Activated CD8-positive, alpha-beta T cell treated with anti-CD3 and anti-CD28 coated beads for 36 hours (primary cell): ENCODE measurements at regions not wholly inside any gene's neighbourhood (a gene's known extent, or its start where the extent isn't known, plus 50 kb on each side); places are given as distances from the start of the nearest gene placed in this dataset.
"Not testable (repeated sequence)": the region's sequence is repeated elsewhere in the genome, so short reads cannot be mapped to it uniquely, and the experiment has no call there.

Experiments
- ATAC-seq: fragments of 200-7000 bp; cut with Tn5 transposase; one replicate; pipeline ENCODE4 v1.10.0; 2021; ENCODE audit warnings: mild to moderate bottlenecking, moderate library complexity
- CTCF ChIA-PET: fragments of 350-600 bp; sonication (Branson Sonifier 250); formaldehyde crosslinking; loops from one replicate; lab custom pipeline; 2021; ENCODE audit warnings: antibody characterized with exemption; lab: Charles Lee
- POLR2A ChIA-PET: fragments of 350-600 bp; sonication (Branson Sonifier 250); formaldehyde crosslinking; loops from one replicate; lab custom pipeline; 2021; ENCODE audit warnings: antibody characterized with exemption; lab: Charles Lee
- DNase-seq: peaks from one replicate; pipeline ENCODE4 v3.0.0-alpha.2; 2020
- H3K27ac Mint-ChIP-seq: one replicate; pipeline ENCODE4 v1.8.0; 2021; ENCODE audit warnings: mild to moderate bottlenecking, mixed read lengths
- H3K27me3 Mint-ChIP-seq: one replicate; pipeline ENCODE4 v1.8.0; 2021; ENCODE audit warnings: mixed read lengths
- H3K36me3 Mint-ChIP-seq: one replicate; pipeline ENCODE4 v1.8.0; 2021; ENCODE audit warnings: low read depth, mixed read lengths
- H3K4me1 Mint-ChIP-seq: one replicate; pipeline ENCODE4 v1.8.0; 2021; ENCODE audit warnings: low read depth, mixed read lengths
- H3K4me3 Mint-ChIP-seq: one replicate; pipeline ENCODE4 v1.8.0; 2021; ENCODE audit warnings: mild to moderate bottlenecking, moderate library complexity, mixed read lengths
- H3K9me3 Mint-ChIP-seq: one replicate; pipeline ENCODE4 v1.8.0; 2021; ENCODE audit warnings: mixed read lengths
- CTCF ChIP-seq: fragments of 200-600 bp; IDR thresholded peaks from one replicate; pipeline ENCODE4 v1.8.0; 2022; ENCODE audit warnings: antibody characterized with exemption, mild to moderate bottlenecking
- intact Hi-C: fragments of 100-400 bp; cut with micrococcal nuclease; formaldehyde crosslinking; loops from one replicate; pipeline ENCODE4 v1.10.0; 2022

- Mint-ChIP-seq H3K27me3 (peaks cover 4% of the 10 kb centered on the region), H3K4me3 (no peak overlapping the region), H3K27ac (no peak overlapping the region), H3K9me3 (no peaks in the 10 kb centered on the region), H3K4me1 (no peaks in the 10 kb centered on the region), H3K36me3 (no peaks in the 10 kb centered on the region)
- ChIA-PET POLR2A (no interaction called here), CTCF (no interaction called here)
- no peak for DNase-seq
- no peak for ATAC-seq
- intact Hi-C loops = no loop called here
- TF ChIP-seq CTCF = no peak
These were observed 270.5 kb upstream of the ARSJ start for GRCh38 chr4:114249976-114250375.

- ATAC-seq (no peak), DNase-seq (no peak)
- Mint-ChIP-seq H3K4me1 (no peaks in the 10 kb centered on the region), H3K27me3 (peaks cover 4% of the 10 kb centered on the region), H3K4me3 (no peak overlapping the region), H3K36me3 (no peaks in the 10 kb centered on the region), H3K27ac (no peak overlapping the region), H3K9me3 (no peaks in the 10 kb centered on the region)
- POLR2A ChIA-PET = no interaction called here
- no peak for TF ChIP-seq CTCF
- intact Hi-C loops = no loop called here
- CTCF ChIA-PET = no interaction called here
These were observed 271.0 kb upstream of the ARSJ start for GRCh38 chr4:114250439-114250891.

GRCh38 chr4:114251020-114251419, 271.6 kb upstream of the ARSJ start:
- ChIA-PET POLR2A (no interaction called here), CTCF (no interaction called here)
- DNase-seq = no peak
- H3K27me3 Mint-ChIP-seq = peaks cover 4% of the 10 kb centered on the region
- H3K36me3 Mint-ChIP-seq = no peaks in the 10 kb centered on the region
- TF ChIP-seq CTCF = no peak
- H3K27ac Mint-ChIP-seq = no peak overlapping the region
- H3K4me3 Mint-ChIP-seq = no peak overlapping the region
- no peaks in the 10 kb centered on the region for H3K4me1 Mint-ChIP-seq
- no peaks in the 10 kb centered on the region for H3K9me3 Mint-ChIP-seq
- intact Hi-C loops = no loop called here
- ATAC-seq = no peak

GRCh38 chr4:114252499-114252898, 273.1 kb upstream of the ARSJ start:
- no peak overlapping the region for H3K4me3 Mint-ChIP-seq
- intact Hi-C loops = no loop called here

GRCh38 chr4:114257501-114257900, 278.1 kb upstream of the ARSJ start:
- POLR2A ChIA-PET = no interaction called here
- Mint-ChIP-seq H3K36me3 (no peaks in the 10 kb centered on the region), H3K27me3 (no peaks in the 10 kb centered on the region)

More at GRCh38 chr4:114252499-114252898, 273.1 kb upstream of the ARSJ start:
- H3K27ac Mint-ChIP-seq = no peak overlapping the region
- peaks cover 4% of the 10 kb centered on the region for H3K27me3 Mint-ChIP-seq
- no peaks in the 10 kb centered on the region for H3K36me3 Mint-ChIP-seq
- no peak for DNase-seq
- TF ChIP-seq CTCF = no peak
- no peak for ATAC-seq
- ChIA-PET POLR2A (no interaction called here), CTCF (no interaction called here)
- H3K9me3 Mint-ChIP-seq = no peaks in the 10 kb centered on the region
- H3K4me1 Mint-ChIP-seq = no peaks in the 10 kb centered on the region

GRCh38 chr4:114262421-114262820, 283.0 kb upstream of the ARSJ start:
- H3K4me3 Mint-ChIP-seq, POLR2A ChIA-PET, H3K27ac Mint-ChIP-seq, H3K36me3 Mint-ChIP-seq, ATAC-seq, H3K4me1 Mint-ChIP-seq, CTCF ChIA-PET, DNase-seq, H3K9me3 Mint-ChIP-seq, H3K27me3 Mint-ChIP-seq: not testable (repeated sequence)
- intact Hi-C loops = loop anchor here (1.0 kb wide), 1 partner anchor 9 kb away; no protein-coding TSS in a partner anchor

More at GRCh38 chr4:114257501-114257900, 278.1 kb upstream of the ARSJ start:
- no peak for ATAC-seq
- Mint-ChIP-seq H3K9me3 (no peaks in the 10 kb centered on the region), H3K4me3 (no peak overlapping the region), H3K27ac (no peak overlapping the region), H3K4me1 (no peaks in the 10 kb centered on the region)
- no peak for TF ChIP-seq CTCF
- DNase-seq = no peak
- intact Hi-C loops = no loop called here
- CTCF ChIA-PET = no interaction called here
